ENCODE measurements at regions not wholly inside any gene's neighbourhood (a gene's known extent, or its start where the extent isn't known, plus 50 kb on each side); places are given as distances from the start of the nearest gene placed in this dataset.

GRCh38 chr3:16695710-16696109 is 90.5 kb upstream of the DAZL start:
- H3K9ac ChIP-seq (ENCODE audit: low read depth in 1 of 2, low read length in 2 of 2): no peak overlapping the region
- no peaks in the 10 kb centered on the region for H3K27me3 ChIP-seq (ENCODE audit: control insufficient read depth in 4 of 4, insufficient read depth in 4 of 4, low read length in 3 of 4)
- no peak for TF ChIP-seq FOXA1 (IDR thresholded peaks at IDR 0.05)
- TF ChIP-seq MAX (IDR thresholded peaks at IDR 0.05): no peak
- no peak for TF ChIP-seq ZBTB33 (IDR thresholded peaks at IDR 0.05)
- TF ChIP-seq REST (IDR thresholded peaks at IDR 0.05): no peak
- no peak for TF ChIP-seq HNF4G (IDR thresholded peaks at IDR 0.05)
- TF ChIP-seq EGR1 (IDR thresholded peaks at IDR 0.05; ENCODE audit: low read depth in 2 of 2): no peak
- TF ChIP-seq CTCF (IDR thresholded peaks at IDR 0.05; ENCODE audit: low read depth, low read length, missing input control): no peak
- no peak for TF ChIP-seq RXRA (IDR thresholded peaks at IDR 0.05)
- no peak for TF ChIP-seq NR2F2 (IDR thresholded peaks at IDR 0.05)
- TF ChIP-seq HNF4A (conservative IDR thresholded peaks at IDR 0.05): no peak
- no peak for TF ChIP-seq RAD21 (IDR thresholded peaks at IDR 0.05)
- no peak for TF ChIP-seq FOXA2 (IDR thresholded peaks at IDR 0.05)
- TF ChIP-seq YY1 (IDR thresholded peaks at IDR 0.05): no peak
- TF ChIP-seq SP1 (IDR thresholded peaks at IDR 0.05): no peak
- no peak for TF ChIP-seq ATF3 (IDR thresholded peaks at IDR 0.05)
- no peak for TF ChIP-seq TAF1 (conservative IDR thresholded peaks at IDR 0.05)
- TF ChIP-seq GABPA (IDR thresholded peaks at IDR 0.05 in 1 of 2, conservative IDR thresholded peaks at IDR 0.05 in 1 of 2): no peak
- H3K27ac ChIP-seq (ENCODE audit: low read depth in 1 of 2, low read length in 2 of 2): no peak overlapping the region
- no peak for DNase-seq (ENCODE audit: low spot score)
- whole genome bisulfite sequencing: 81% methylated on average over 4 of the region's 4 CpGs
- no peak overlapping the region for H3K4me3 ChIP-seq (ENCODE audit: low read depth in 1 of 3, low read length in 3 of 3)
- H3K36me3 ChIP-seq (ENCODE audit: control insufficient read depth in 4 of 4, insufficient read depth in 3 of 4, low read depth in 1 of 4, low read length in 3 of 4): no peaks in the 10 kb centered on the region
- no peaks in the 10 kb centered on the region for H3K9me3 ChIP-seq (ENCODE audit: control insufficient read depth in 4 of 4, low read length in 3 of 4)
- no peaks in the 10 kb centered on the region for H3K4me1 ChIP-seq (ENCODE audit: control insufficient read depth in 4 of 4, insufficient read depth in 4 of 4, low read length in 3 of 4)

Data from liver (tissue), 8 donors.